Esophagus squamous epithelium (tissue), 4 donors: ENCODE measurements at regions not wholly inside any gene's neighbourhood (a gene's known extent, or its start where the extent isn't known, plus 50 kb on each side); places are given as distances from the start of the nearest gene placed in this dataset.

Source experiments
- CTCF ChIP-seq, 6 experiments: fragments of 450-650 bp in 4 of 6; fragments of 200-600 bp in 2 of 6; sonication (generic) in 2 of 6; IDR thresholded peaks; one replicate each; pipeline ENCODE4 v1.5.1; 2016 to 2019; ENCODE audit warnings: antibody characterized with exemption in 6 of 6, mild to moderate bottlenecking in 4 of 6, moderate library complexity in 4 of 6
- POLR2A ChIP-seq, 4 donors: fragments of 450-650 bp; IDR thresholded peaks; one replicate each; pipeline ENCODE4 v1.6.1; 2017; ENCODE audit warnings: antibody characterized with exemption in 4 of 4, mild to moderate bottlenecking in 4 of 4, moderate library complexity in 3 of 4

- TF ChIP-seq CTCF (IDR thresholded peaks at IDR 0.05) (no peak), POLR2A (IDR thresholded peaks at IDR 0.05) (no peak)
Observed at GRCh38 chr13:59342400-59342799, 821.3 kb downstream of the DIAPH3 start.
